ENCODE measurements at regions not wholly inside any gene's neighbourhood (a gene's known extent, or its start where the extent isn't known, plus 50 kb on each side); places are given as distances from the start of the nearest gene placed in this dataset.

DNA sequence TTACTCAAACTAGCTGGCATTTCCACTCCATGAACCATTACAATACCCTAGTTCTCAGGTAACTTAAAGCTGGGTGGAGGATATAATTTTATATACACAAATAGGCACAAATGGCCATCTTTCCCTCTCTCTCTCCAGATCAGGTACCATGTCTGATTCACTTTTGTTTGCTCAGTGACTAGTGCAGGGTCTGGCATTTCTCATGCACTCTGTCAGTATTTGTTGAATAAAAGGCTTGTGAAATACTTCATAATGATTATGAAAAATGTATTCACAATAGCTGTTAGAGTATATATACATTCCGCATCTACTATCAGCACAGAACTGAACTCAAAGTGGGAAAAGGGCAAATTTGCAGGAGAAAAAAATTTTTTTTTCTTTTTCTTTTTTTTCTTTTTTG, 510.2 kb upstream of the USP24 start:
- no peak for FAIRE-seq

DNA sequence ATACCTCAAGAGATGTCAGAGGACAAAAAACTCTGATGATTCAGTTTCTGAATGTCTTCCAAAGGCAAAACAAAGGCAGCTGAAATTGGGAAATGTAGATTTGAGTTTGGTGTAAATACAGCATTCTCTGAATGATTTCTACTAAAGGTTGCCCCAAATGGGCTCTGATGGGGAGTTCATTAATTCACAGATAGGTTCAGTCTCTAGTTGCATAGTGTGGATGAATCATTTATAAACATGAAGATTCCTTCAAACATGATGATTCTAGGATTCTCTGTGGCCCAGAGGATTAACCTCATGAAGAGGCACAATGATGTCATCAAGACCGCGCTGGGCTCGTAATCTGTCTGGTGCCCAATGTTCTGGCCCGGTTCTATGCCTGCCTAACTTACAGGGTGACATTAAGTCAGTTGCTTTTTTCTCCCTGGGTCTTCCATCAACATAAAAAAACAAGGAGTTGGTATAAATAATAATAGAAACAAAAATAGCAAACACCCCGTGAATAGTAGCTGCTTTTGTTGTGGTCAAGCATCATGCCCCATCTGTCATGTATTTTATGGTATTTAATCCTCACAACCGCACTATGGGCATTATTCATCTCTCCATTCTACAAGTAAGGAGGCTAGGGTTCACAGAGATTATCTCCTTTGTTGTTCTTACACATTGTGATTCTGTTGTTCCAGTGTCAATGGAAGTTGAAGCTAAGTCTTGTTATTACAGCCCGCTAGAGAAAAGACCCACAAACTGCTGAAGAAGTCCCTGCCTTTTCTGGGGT, 509.6 kb upstream of the USP24 start:
- FAIRE-seq, result no peak

DNA sequence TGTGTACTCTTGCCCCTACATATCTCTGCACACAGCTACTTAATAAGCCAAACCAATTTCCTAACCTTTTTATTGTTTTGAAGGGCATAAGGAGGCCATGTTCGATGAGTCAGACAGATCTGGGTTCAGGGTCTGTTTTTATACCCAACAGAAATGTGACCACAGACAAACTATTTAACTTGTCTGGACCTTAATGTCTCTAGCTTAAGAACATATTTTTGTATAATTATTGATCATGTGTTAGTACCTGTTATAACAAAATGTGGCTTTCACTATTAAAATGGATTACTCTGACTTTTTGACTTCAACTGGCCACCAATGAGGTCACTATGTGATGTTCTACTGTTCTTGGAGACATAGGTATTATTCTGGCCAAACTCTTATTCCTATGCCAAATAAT, 507.8 kb upstream of the USP24 start:
- FAIRE-seq, result no peak

DNA sequence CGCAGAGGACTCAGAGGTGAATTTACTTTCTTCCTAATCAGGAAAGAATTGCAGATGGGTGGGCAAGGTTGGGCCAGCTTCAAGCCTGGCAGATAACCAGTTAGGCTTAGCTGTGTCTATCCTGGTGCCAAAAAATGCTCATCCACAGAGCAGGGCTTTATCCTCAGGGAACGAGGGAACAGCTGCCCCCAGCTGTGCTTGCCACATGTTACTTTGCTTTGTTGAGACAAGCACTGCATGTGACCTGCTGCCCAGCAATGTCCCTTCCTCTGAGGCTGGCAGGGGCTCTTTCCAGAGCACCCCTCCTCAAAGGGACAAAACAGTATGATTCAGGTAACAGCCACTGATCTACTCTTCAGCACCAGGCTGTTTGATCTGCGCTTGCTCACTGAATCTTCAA, 505.1 kb upstream of the USP24 start:
- FAIRE-seq, result no peak

DNA sequence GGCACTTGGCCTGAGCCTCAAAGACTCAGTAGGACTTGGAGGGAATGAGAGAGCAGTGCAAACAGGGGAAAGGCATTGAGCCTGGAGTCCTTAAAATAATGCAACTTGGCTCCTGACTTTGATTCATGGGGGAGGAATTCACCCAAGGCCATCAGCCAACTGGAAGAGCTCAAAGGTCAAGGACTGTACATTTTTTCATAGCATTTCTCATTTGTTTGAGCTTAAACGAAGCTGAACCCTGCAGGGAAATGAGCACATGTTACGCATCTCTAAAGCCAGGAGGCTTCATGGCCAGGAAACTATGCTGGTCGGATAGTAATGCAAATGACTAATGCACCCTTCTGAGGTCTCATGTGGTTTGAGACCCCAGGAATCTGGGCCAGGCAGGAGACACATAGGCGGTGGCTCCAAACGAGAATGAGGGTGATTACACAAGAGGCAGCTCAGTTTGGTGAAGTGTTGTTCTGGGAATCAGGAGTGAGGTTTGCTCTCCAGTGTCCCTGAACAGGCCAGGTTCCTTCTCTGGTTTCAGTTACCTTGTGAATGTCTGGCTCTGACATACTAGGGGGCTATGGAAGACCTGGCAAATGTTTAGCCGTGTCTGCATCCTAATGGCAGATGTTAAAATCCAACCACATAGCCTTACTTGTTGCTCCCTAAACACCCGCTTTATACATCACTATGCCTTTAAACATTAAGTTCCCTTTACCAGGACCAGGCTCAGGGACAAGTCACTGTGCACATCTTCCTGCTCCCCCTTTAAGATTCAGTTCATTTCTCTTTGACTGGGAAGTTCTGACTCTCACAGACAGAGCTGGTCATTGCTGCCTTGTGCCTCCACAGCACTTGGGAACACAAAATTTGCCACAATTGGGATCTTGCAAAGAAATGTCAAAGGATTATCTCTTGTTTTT, 503.9 kb upstream of the USP24 start:
- FAIRE-seq, result no peak

DNA sequence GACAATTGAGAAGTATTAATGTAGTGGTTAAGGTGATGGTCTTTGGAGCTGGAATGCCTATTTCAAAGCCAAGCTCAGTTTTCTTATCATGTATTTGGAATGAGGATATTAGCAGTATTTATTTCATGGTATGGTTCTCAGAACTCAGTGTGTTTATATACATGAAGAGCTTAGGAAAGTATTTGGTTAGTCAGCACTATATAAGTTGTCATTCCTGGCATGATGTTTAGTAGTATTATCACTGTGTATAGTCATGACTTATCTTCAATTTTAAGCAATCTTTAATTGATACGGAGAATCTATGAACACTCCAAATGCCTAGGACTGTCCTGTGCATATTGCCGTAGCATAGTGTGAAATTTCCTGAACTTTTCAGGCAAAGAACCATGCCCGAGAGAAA, 501.9 kb upstream of the USP24 start:
- no peak for FAIRE-seq

DNA sequence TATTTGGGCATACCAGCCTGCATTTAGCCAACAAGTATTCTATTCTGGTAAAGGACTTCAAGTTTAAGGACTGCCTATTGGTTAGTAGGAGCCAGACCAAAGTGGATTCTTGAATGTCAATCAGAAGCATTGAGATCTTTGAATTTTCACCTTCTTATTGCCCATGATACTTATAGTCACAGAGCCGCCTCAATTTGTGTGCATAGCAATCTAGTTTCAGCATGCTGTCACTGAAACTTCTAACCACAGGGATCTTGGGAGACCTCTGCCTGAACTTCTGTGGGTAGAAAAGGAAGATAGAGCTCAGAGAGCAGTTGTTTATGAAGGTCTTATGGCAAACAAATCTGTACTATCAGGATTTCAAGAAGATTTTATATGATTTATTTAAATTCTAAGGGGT, 501.4 kb upstream of the USP24 start:
- no peak for FAIRE-seq

DNA sequence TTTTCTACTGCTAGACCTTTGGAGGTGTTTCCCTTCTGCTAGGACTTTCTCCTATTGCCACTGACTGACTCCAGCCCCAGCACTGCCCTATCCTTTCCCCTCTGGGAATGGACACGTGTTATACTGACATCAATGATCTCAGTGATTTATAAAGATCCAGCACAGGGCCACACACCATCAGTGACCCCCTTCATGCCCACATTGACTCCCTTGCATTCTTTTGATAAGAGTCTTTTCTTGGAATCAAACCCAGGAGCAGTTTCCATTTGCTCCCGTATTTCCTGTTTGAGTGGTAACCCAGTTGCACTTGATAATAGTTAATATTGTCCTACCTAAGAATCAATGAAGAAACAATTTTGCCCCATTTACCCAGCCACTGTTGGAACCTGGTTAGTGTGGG, 501.0 kb upstream of the USP24 start:
- no peak for FAIRE-seq

DNA sequence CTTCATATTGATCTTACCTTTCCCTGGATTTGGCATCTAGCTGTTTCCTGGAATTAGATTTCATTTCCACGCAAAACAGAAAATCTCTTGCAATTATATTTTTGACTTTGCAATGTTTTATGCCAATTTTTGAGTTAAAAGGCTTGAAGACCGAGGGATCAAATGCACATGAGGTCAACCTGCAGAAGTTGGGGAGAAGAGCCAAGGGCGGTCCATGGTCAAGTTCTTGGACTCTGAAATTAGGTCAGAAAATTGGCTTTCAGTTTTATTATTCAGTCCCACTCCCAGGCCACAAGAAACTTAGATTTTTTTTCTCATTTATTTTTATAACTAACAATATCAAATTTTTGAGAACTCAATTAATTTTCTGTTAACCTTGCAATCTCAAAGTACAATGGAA, 499.1 kb upstream of the USP24 start:
- no peak for FAIRE-seq

DNA sequence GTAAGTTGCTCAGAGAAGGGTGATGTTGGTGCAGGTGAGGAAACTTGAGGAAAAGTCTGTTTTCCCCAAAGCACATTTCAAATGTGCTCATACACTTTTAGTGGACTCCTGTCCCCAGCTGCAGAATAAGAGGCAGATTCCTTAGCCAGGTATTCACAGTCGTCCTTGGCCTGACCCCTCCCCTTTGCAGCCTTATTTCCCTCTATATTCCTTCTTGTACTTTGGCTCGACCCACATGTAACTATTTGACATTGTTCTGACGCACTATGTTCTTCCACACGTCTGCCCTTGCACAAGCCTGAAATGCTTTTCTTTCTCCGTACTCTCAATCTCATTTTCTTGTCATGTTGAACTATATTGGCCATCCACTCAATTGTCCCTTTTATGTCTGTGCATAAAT, 498.4 kb upstream of the USP24 start:
- no peak for FAIRE-seq

DNA sequence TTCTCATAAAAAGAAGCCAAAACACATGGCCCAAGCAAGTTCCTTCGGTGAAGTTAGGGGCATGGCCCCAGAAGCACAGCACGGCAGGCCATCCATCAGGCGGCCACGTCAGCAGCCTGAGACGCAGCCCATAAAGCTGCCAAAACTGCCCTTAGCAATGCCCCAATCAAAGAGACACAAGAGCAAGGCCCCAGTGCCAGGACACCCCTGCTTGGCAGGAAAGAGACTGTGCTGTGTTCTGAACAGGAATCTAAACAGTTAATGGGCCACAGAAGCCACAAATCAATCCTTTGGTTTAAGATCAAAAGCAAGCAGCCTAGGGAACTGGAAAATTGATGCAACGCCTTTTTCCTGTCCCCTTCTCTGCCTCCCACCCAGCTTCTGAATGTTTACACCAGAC, 497.0 kb upstream of the USP24 start:
- no peak for FAIRE-seq

DNA sequence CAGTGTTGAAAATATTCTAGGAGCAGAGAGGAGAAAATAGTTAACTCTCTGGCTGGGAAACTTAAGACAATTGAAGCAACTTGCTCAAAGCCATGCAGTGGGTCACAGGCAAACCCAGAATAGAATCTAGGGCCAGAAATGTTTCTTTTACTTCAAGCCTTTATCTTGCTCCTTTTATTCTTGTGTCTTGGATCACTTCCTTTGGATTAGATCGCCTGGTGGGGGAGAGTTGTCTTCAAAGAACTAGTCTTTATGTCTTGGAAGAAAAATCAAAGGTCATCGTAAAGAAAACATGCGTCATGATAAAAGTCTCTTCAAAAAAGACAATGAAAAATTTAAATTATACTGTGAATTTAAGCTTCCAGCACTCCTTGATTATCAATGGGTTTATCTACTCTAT, 493.6 kb upstream of the USP24 start:
- no peak for FAIRE-seq

DNA sequence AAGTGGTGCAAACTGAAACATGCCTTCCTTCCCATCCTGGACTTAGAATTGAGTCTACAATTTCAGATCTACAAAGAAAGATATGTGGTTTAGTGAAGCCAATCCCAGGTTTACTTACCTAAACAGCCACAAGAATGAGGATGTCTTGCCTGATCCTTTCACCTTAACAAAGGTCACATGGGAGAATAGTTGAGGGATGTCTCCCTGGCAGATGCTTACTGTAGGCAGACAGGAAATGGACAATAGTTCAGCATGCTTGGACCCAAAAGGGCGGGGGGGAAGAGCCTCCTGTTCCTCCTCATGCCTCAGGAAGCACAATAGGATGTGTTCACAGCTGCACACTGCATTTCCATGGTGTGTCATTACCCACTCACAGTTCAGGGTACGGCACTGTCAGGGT, 492.7 kb upstream of the USP24 start:
- FAIRE-seq, result no peak

DNA sequence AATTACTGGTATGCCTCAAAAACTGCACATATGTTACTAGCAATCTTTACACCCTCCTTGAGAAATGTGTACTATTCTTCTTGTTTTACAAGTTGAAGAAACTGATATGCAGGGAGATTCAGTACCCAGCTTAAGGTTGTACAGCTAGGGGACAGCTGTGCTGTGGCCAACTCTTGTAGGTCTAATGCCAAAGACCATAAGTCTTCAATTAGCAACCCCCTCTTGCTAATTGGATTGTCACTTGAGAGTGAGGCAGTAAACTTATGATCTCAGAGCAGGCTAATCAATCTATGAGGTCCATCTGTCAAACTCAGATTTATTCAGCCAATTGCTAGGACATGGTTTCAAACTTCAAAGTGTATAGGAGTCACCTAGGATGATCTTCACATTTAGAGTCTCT, 492.0 kb upstream of the USP24 start:
- no peak for FAIRE-seq

DNA sequence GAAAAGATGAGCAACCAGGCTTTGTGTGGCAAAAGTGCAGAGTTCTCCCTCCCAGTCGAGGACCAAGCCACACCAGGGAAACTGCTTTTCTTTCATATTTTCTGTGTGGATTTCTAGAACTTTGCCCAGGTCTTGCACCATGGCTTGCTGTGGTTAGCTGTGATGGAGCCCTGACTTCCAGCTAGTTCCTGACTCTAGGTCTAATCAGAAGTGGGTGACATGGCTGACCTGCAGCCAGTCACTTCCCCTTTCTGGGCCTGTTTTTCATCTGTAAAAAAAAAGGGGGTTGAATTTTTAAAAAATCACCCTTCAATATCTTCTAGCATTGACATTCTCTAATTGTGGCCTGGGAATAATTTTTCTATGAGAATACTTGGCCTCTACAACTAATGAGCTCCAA, 491.2 kb upstream of the USP24 start:
- FAIRE-seq, result no peak

DNA sequence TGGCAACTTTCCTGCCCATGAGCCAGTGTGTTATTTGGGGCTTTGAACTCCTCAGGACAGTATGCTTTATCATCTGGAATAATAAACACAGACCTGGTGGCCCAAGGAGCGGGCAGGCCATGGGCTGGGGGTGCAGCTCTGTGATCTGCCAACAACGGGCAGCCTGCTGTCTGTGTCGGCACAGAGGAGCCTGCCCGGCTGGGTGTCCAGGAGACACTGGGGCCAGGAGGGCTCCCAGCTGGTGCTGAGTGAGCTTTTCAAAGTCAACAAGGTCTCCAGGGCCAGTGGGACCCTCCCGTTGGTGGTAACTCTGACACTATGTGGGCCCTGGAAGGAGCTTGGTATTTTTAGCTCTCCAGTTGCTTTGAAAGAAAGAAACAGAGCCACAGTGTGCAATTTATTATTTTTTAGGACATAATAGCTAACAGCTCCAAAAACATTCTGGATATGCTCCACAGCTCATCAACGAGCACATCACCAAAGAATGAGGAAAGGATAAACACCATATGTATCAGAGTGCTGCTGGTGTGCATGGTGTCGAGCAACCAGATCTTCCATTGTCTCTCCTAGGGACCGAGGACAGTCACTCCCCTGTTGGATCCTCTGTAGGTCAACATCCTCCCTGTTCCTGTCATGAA, 488.7 kb upstream of the USP24 start:
- FAIRE-seq, result no peak

DNA sequence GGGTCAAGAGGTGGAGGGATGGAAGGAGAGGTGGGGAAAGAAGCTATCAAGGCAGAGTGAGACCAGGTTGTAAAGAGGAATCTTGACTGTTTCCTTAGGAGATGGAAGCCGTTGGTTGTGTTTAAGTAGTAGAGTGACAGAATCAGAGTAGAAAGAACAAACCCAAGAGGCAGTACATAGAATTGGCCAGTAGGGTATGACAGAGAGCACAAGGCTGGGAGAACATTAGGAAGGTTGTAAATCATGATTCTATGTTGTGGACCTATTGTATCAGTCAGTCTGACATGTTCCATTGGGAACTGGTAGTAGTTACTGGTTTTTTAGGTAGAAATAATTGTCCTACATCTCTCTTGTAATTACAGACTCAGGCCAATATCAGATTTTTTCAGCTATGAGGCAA, 486.9 kb upstream of the USP24 start:
- FAIRE-seq, result no peak

DNA sequence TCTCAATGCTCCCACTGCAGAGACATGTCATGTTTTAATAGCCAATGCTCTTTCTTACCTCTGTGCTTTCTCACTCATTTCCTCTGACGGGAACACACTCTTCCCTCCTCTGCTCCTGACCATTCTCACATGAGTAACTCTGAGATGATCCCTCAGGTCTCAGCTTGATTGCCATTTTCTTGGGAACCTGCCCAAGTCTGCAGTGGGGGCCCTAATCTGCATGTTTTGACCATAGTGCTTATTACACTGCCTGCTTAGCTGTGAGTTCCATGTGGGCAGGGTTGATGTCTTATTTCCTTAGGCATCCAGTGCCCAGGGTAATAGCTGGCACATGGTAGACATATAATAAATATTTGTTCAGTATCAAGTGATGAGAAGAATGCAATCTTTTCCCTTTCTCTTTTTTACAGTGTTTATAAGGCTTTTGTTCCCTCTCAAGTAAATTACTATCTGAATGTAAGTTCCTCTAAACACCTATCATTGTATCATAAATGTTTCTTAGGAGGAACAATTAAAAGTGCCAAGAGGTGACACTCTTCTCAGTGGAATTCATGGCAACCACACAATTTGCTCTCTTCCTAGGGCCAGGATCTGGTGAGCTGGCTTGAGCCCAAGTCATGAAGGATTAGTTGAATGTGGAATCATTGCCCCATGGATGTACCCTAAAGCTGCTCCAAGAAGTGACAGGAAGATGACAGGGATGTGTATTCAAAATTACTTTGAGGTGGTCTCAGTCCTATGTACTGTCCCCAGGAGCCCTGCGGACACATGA, 485.4 kb upstream of the USP24 start:
- FAIRE-seq, result no peak

DNA sequence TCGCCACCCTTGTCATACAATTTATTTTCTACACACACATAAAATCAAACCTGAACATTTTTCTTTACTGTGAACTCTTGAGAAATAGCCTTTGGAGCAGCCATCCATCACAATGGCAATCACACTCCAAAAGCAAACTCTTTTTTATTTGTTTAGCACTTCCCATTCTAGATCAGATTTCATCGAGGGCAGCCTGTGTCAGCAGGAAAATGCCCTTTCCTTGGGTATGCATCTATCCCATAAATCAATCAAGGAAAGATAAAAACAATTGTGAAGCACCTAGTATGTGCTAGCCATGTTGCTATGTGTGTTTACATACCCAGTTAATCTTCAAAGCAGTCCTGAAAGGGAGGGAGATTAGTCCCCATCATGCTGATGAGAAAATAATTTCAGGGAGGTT, 484.1 kb upstream of the USP24 start:
- no peak for FAIRE-seq

DNA sequence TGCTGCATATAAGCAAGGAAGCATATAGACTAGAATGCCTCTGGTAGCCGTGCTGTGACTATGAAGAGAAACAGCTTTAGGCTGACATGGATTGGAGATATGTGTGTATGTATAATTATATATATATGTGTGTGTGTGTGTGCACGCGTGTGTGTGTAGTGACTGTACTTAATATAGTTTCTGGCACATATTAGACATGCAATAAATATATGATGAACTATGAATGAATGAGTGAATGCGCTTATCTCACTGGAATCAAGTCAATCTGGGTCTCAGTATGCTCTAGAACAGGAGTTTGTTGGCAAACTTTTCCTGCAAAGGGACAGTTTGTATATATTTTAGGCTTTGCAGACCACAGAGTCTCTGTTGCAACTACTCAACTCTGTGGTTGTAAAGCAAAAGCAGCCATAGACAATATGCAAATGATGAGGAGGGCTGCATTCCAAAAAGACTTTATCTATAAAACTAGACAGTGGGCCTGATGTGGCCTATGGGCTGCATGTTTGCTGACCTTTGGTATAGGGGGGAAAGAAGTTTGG, 482.9 kb upstream of the USP24 start:
- FAIRE-seq, result no peak

DNA sequence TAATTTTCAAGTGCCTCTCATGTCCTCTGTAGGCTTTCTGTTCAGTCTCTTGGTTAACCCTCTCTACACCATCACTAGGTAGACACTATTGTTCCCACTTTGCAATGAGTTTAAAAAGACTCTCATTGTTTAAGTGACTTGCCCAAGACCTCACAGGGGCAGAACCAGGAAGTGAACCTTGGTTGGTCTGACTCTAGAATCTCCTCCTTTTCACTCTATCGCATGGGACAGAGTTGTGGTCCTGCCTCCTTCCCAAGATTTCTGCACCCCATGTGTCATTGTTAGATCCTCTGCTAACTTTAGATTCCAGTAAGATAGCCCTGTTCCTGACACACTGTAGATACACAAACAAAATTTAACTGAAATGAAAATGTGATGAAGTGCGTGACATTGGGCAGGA, 481.7 kb upstream of the USP24 start:
- FAIRE-seq, result no peak

DNA sequence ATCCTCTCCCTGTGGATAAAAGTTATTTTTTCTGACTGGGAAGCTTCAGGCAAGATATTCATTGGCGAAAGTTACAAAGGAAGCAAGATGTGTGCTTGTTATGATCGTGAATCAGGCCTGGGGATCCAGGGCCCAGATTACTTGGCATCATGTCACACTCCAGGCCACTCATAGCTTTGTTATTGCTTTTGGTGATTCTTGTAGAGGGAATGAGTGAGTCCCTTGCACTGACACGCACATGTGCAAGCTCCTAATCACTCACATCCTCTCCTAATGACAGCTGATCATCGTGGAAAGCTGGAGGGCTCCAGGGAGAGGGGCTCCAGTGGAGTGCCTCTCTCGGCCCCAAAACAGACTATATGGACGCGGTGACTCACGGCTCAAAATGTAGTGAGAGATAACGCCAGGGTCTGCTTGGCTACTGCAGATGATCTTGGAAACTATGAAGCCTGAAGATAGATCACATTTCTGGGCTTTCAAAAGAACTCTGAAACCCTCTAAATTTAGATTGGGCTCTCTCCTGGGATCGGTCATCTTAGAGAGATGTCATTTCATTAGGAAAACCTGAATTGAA, 481.1 kb upstream of the USP24 start:
- FAIRE-seq, result no peak

DNA sequence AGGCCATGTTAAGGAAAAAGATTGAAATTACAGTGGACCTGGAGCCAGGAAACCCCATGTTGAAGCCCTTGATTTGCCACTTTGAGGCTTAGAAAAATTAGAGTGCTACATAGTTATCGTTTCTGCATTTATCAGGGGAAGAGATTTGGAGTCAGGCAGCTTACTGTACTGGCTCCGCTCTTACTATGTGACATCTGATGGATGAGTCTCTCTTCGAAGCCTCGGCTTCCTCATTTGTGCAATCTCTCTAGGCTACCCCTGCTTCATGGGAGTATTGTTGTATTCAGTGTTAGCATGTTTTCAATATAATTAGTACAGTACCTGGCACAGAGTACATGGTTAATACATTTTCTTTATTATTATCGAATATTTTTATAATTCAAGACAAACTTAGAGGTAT, 480.4 kb upstream of the USP24 start:
- FAIRE-seq, result no peak
